Activated B cell treated with CpG ODN at 0.5 μM for 24 hours (primary cell): ENCODE measurements at regions not wholly inside any gene's neighbourhood (a gene's known extent, or its start where the extent isn't known, plus 50 kb on each side); places are given as distances from the start of the nearest gene placed in this dataset.

Source experiments
- ATAC-seq: fragments of 200-7000 bp; cut with Tn5 transposase; one replicate; pipeline ENCODE4 v1.10.0; 2021; ENCODE audit warnings: low read depth, mild to moderate bottlenecking, moderate library complexity
- CTCF ChIA-PET: fragments of 350-600 bp; sonication (Branson Sonifier 250); formaldehyde crosslinking; loops from one replicate; lab custom pipeline; 2021; ENCODE audit warnings: antibody characterized with exemption; lab: Charles Lee
- POLR2A ChIA-PET: fragments of 350-600 bp; sonication (Branson Sonifier 250); formaldehyde crosslinking; loops from one replicate; lab custom pipeline; 2021; ENCODE audit warnings: antibody characterized with exemption; lab: Charles Lee
- DNase-seq: peaks from one replicate; pipeline ENCODE4 v3.0.0; 2022
- H3K27ac Mint-ChIP-seq: one replicate; pipeline ENCODE4 v1.8.0; 2020; ENCODE audit warnings: mixed read lengths
- H3K27me3 Mint-ChIP-seq: one replicate; pipeline ENCODE4 v1.8.0; 2021; ENCODE audit warnings: mixed read lengths
- H3K36me3 Mint-ChIP-seq: one replicate; pipeline ENCODE4 v1.8.0; 2021; ENCODE audit warnings: low read depth, mixed read lengths
- H3K4me1 Mint-ChIP-seq: one replicate; pipeline ENCODE4 v1.8.0; 2021; ENCODE audit warnings: mixed read lengths
- H3K4me3 Mint-ChIP-seq: one replicate; pipeline ENCODE4 v1.8.0; 2020; ENCODE audit warnings: mild to moderate bottlenecking, mixed read lengths
- H3K9me3 Mint-ChIP-seq: one replicate; pipeline ENCODE4 v1.8.0; 2020; ENCODE audit warnings: mixed read lengths
- CTCF ChIP-seq: fragments of 200-600 bp; IDR thresholded peaks from one replicate; pipeline ENCODE4 v1.8.0; 2022; ENCODE audit warnings: antibody characterized with exemption, mild to moderate bottlenecking
- intact Hi-C: fragments of 100-400 bp; cut with micrococcal nuclease; formaldehyde crosslinking; loops from one replicate; pipeline ENCODE4 v1.15.1; 2024

GRCh38 chr15:70558406-70559264 is 204.7 kb downstream of the UACA start:
- no peaks in the 10 kb centered on the region for H3K36me3 Mint-ChIP-seq
- TF ChIP-seq CTCF: no peak
- H3K4me3 Mint-ChIP-seq: no peak overlapping the region
- ATAC-seq (no peak), DNase-seq (no peak)
- no peaks in the 10 kb centered on the region for H3K9me3 Mint-ChIP-seq
- H3K27ac Mint-ChIP-seq: no peak overlapping the region
- ChIA-PET POLR2A (no interaction called here), CTCF (no interaction called here)
- peaks cover 13% of the 10 kb centered on the region for H3K27me3 Mint-ChIP-seq
- intact Hi-C loops: no loop called here
- H3K4me1 Mint-ChIP-seq: peaks cover 3% of the 10 kb centered on the region

GRCh38 chr15:70557521-70558258 is 205.7 kb downstream of the UACA start:
- no peak for ATAC-seq
- no peak for TF ChIP-seq CTCF
- Mint-ChIP-seq H3K27ac (no peak overlapping the region), H3K4me3 (no peak overlapping the region), H3K4me1 (peaks cover 3% of the 10 kb centered on the region), H3K36me3 (no peaks in the 10 kb centered on the region), H3K27me3 (peaks cover 10% of the 10 kb centered on the region), H3K9me3 (no peaks in the 10 kb centered on the region)
- ChIA-PET POLR2A (no interaction called here), CTCF (interaction anchor here (0.8 kb wide), 1 partner anchor 20 kb away, joined by 3 read pairs; no protein-coding TSS in a partner anchor)
- intact Hi-C loops: no loop called here
- DNase-seq: no peak

- ChIA-PET CTCF (no interaction called here), POLR2A (no interaction called here)
- intact Hi-C loops: no loop called here
- Mint-ChIP-seq H3K27me3 (peaks cover 3% of the 10 kb centered on the region), H3K4me1 (peaks cover 3% of the 10 kb centered on the region), H3K36me3 (no peaks in the 10 kb centered on the region), H3K9me3 (no peaks in the 10 kb centered on the region), H3K27ac (no peak overlapping the region), H3K4me3 (no peak overlapping the region)
- no peak for TF ChIP-seq CTCF
- no peak for ATAC-seq
- no peak for DNase-seq
Observed at GRCh38 chr15:70556779-70557178, 206.6 kb downstream of the UACA start.

- no peak overlapping the region for H3K27ac Mint-ChIP-seq
- intact Hi-C loops: no loop called here
- ChIA-PET CTCF (no interaction called here), POLR2A (no interaction called here)
- H3K9me3 Mint-ChIP-seq: no peaks in the 10 kb centered on the region
- no peak for TF ChIP-seq CTCF
- H3K4me3 Mint-ChIP-seq: no peak overlapping the region
- peaks cover 3% of the 10 kb centered on the region for H3K4me1 Mint-ChIP-seq
- DNase-seq (no peak), ATAC-seq (no peak)
- no peaks in the 10 kb centered on the region for H3K36me3 Mint-ChIP-seq
- H3K27me3 Mint-ChIP-seq: no peaks in the 10 kb centered on the region
Observed at GRCh38 chr15:70556151-70556741, 207.1 kb downstream of the UACA start.

GRCh38 chr15:70555713-70556112 is 207.6 kb downstream of the UACA start:
- intact Hi-C loops: no loop called here
- DNase-seq (no peak), ATAC-seq (no peak)
- peaks cover 3% of the 10 kb centered on the region for H3K4me1 Mint-ChIP-seq
- CTCF ChIA-PET: interaction anchor here (0.8 kb wide), 1 partner anchor 89 kb away, joined by 3 read pairs; no protein-coding TSS in a partner anchor
- no peaks in the 10 kb centered on the region for H3K36me3 Mint-ChIP-seq
- H3K9me3 Mint-ChIP-seq: no peaks in the 10 kb centered on the region
- H3K27ac Mint-ChIP-seq: no peak overlapping the region
- no peaks in the 10 kb centered on the region for H3K27me3 Mint-ChIP-seq
- POLR2A ChIA-PET: no interaction called here
- TF ChIP-seq CTCF: no peak
- H3K4me3 Mint-ChIP-seq: no peak overlapping the region
